GM23248 (cell line): ENCODE measurements at regions not wholly inside any gene's neighbourhood (a gene's known extent, or its start where the extent isn't known, plus 50 kb on each side); places are given as distances from the start of the nearest gene placed in this dataset.

Experiments
- DNase-seq: peaks from one replicate; pipeline ENCODE4 v3.0.0-alpha.2; 2015
- H2AFZ ChIP-seq: fragments of 200-600 bp; sonication (generic); 2 replicates; pipeline ENCODE4 v1.6.1; 2016; ENCODE audit warnings: antibody characterized with exemption
- H3F3A ChIP-seq: fragments of 200-600 bp; sonication (generic); 2 replicates; pipeline ENCODE4 v1.6.1; 2016; ENCODE audit warnings: mild to moderate bottlenecking, antibody characterized with exemption, mixed run types; ENCODE audit not compliant: insufficient read depth
- H3K27ac ChIP-seq: fragments of 200-600 bp; sonication (generic); 2 replicates; pipeline ENCODE4 v1.5.1; 2016; ENCODE audit warnings: mild to moderate bottlenecking
- H3K27me3 ChIP-seq: fragments of 200-600 bp; sonication (generic); replicated peaks from 2 replicates; pipeline ENCODE4 v1.6.1; 2016; ENCODE audit warnings: mild to moderate bottlenecking; ENCODE audit not compliant: insufficient read depth
- H3K36me3 ChIP-seq: fragments of 200-600 bp; sonication (generic); 2 replicates; pipeline ENCODE4 v1.6.1; 2016; ENCODE audit warnings: low read depth, mild to moderate bottlenecking
- H3K4me1 ChIP-seq: fragments of 200-600 bp; sonication (generic); 2 replicates; pipeline ENCODE4 v1.6.1; 2016; ENCODE audit warnings: mild to moderate bottlenecking; ENCODE audit not compliant: insufficient read depth
- H3K4me2 ChIP-seq: fragments of 200-600 bp; sonication (generic); one replicate; pipeline ENCODE4 v1.6.1; 2016; ENCODE audit warnings: mild to moderate bottlenecking; ENCODE audit not compliant: unreplicated experiment
- H3K4me3 ChIP-seq: fragments of 200-600 bp; sonication (generic); 2 replicates; pipeline ENCODE4 v1.5.1; 2016; ENCODE audit warnings: mild to moderate bottlenecking
- H3K79me2 ChIP-seq: fragments of 200-600 bp; sonication (generic); 2 replicates; pipeline ENCODE4 v1.6.1; 2016; ENCODE audit warnings: mild to moderate bottlenecking; ENCODE audit not compliant: insufficient read depth
- H3K9ac ChIP-seq: fragments of 200-600 bp; sonication (generic); 2 replicates; pipeline ENCODE4 v1.6.1; 2016; ENCODE audit warnings: mild to moderate bottlenecking
- H3K9me2 ChIP-seq: fragments of 200-600 bp; sonication (generic); 2 replicates; pipeline ENCODE4 v1.6.1; 2016; ENCODE audit warnings: mixed run types, mild to moderate bottlenecking, moderate library complexity; ENCODE audit not compliant: insufficient read depth
- H3K9me3 ChIP-seq: fragments of 200-600 bp; sonication (generic); one replicate; pipeline ENCODE4 v1.6.1; 2017; ENCODE audit warnings: low read depth
- H4K20me1 ChIP-seq: fragments of 200-600 bp; sonication (generic); 2 replicates; pipeline ENCODE4 v1.6.0; 2016; ENCODE audit not compliant: insufficient read depth
- EZH2 ChIP-seq: fragments of 200-600 bp; sonication (generic); IDR thresholded peaks from 2 replicates; pipeline ENCODE4 v1.6.1; 2018; ENCODE audit warnings: antibody characterized with exemption, mild to moderate bottlenecking; ENCODE audit not compliant: insufficient read depth, poor library complexity, severe bottlenecking
- EZH2phosphoT487 ChIP-seq: fragments of 200-600 bp; sonication (generic); IDR thresholded peaks from 2 replicates; pipeline ENCODE4 v1.6.1; 2018; ENCODE audit warnings: antibody characterized with exemption, moderate library complexity, mild to moderate bottlenecking, low read depth; ENCODE audit not compliant: insufficient read depth
- WGBS, 2 experiments: methylation state at CpG; one replicate each; pipeline ENCODE4 v1.1.6; 2015 to 2017; ENCODE audit warnings: low lambda C conversion rate in 2 of 2, low coverage in 1 of 2; ENCODE audit errors: missing lambda C conversion rate in 2 of 2; 5-methylcytosine and 5-hydroxymethylcytosine counted together
- in situ Hi-C: fragments of 300-500 bp; cut with MboI; formaldehyde crosslinking; loops from 2 replicates; pipeline ENCODE4 v1.15.0; 2020

- WGBS, 2 experiments, result 96% methylated on average over 8 to 11 of the region's 11 CpGs
- no peak for DNase-seq
- Histone ChIP-seq H3K36me3 (0 out of 2 replicates have a peak, but pooled peaks cover 4% of the 10 kb centered on the region), H3K4me1 (peaks cover 7% of the 10 kb centered on the region), H2AFZ (no peak overlapping the region), H3K79me2 (no peaks in the 10 kb centered on the region), H3K9me3 (no peaks in the 10 kb centered on the region), H3K9me2 (no peaks in the 10 kb centered on the region), H3K27me3 (no peaks in the 10 kb centered on the region), H4K20me1 (no peaks in the 10 kb centered on the region), H3K4me3 (no peak overlapping the region), H3K9ac (no peak overlapping the region), H3F3A (peaks cover 14% of the 10 kb centered on the region), H3K4me2 (no peak overlapping the region), H3K27ac (no peak overlapping the region)
- in situ Hi-C loops, result no loop called here
- TF ChIP-seq EZH2phosphoT487 (no peak), EZH2 (no peak)
Observed at GRCh38 chr20:19937218-19937617, 79.9 kb upstream of the NAA20 start.

DNA sequence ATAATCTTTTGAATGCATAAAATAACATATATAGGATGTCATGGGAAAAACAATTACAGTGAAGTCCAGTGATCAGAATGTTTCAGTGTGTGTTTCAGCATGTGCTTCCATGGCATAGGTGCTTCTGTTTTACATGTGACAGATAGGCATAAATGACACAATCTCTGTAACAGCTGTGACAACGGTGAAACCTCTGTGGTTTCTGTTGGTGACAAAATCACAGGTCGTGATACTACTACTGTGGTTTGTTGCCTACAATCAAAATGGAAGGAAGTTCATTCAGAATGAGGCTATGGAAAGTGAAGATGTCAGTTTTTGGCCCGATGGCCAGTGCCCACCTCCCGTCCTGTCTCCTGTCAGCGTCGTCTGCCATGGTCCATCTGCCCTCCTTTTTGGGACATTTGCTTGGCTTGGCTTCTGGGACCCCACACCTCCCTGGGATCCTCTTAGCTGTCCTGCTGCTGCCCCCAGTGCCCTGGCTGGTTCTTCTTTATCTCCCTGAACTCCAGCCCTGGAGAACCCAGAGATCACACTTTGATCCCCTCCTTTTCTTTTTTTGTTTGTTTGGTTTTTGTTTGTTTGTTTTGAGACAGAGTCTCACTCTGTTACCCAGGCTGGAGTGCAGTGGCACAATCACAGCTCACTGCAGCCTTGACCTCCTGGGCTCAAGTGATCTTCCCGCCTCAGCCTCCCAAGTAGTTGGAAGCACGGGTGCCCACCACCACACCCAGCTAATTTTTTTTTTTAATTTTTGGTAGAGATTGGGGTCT lies 79.3 kb upstream of the NAA20 start:
- H3K4me3 ChIP-seq, result no peak overlapping the region
- 0 out of 2 replicates have a peak, but pooled peaks cover 4% of the 10 kb centered on the region for H3K36me3 ChIP-seq
- no peak overlapping the region for H2AFZ ChIP-seq
- H3K27me3 ChIP-seq, result no peaks in the 10 kb centered on the region
- TF ChIP-seq EZH2phosphoT487 (no peak), EZH2 (no peak)
- no peaks in the 10 kb centered on the region for H3K9me2 ChIP-seq
- H3F3A ChIP-seq, result peaks cover 8% of the 10 kb centered on the region
- no peaks in the 10 kb centered on the region for H4K20me1 ChIP-seq
- H3K9ac ChIP-seq, result no peak overlapping the region
- no peaks in the 10 kb centered on the region for H3K9me3 ChIP-seq
- H3K4me1 ChIP-seq, result peaks cover 1% of the 10 kb centered on the region
- no peak for DNase-seq
- H3K4me2 ChIP-seq, result no peak overlapping the region
- no peaks in the 10 kb centered on the region for H3K79me2 ChIP-seq
- in situ Hi-C loops, result no loop called here
- H3K27ac ChIP-seq, result no peak overlapping the region
- 89% methylated on average over 7 to 8 of the region's 8 CpGs for WGBS, 2 experiments

- Histone ChIP-seq H3K4me1 (no peaks in the 10 kb centered on the region), H3K9me2 (no peaks in the 10 kb centered on the region), H3K27me3 (no peaks in the 10 kb centered on the region), H3K36me3 (0 out of 2 replicates have a peak, but pooled peaks cover 4% of the 10 kb centered on the region), H3K4me2 (no peak overlapping the region), H3F3A (0 out of 2 replicates have a peak, but pooled peaks cover under 1% of the 10 kb centered on the region), H3K4me3 (no peak overlapping the region), H3K9ac (no peak overlapping the region), H2AFZ (no peak overlapping the region), H3K27ac (no peak overlapping the region), H4K20me1 (no peaks in the 10 kb centered on the region), H3K9me3 (no peaks in the 10 kb centered on the region), H3K79me2 (no peaks in the 10 kb centered on the region)
- no peak for TF ChIP-seq EZH2phosphoT487
- TF ChIP-seq EZH2, result no peak
- DNase-seq, result no peak
- WGBS, 2 experiments, result 95 to 96% methylated on average over 4 of the region's 4 CpGs
- in situ Hi-C loops, result no loop called here
Observed at GRCh38 chr20:19938421-19939090, 78.6 kb upstream of the NAA20 start.

DNA sequence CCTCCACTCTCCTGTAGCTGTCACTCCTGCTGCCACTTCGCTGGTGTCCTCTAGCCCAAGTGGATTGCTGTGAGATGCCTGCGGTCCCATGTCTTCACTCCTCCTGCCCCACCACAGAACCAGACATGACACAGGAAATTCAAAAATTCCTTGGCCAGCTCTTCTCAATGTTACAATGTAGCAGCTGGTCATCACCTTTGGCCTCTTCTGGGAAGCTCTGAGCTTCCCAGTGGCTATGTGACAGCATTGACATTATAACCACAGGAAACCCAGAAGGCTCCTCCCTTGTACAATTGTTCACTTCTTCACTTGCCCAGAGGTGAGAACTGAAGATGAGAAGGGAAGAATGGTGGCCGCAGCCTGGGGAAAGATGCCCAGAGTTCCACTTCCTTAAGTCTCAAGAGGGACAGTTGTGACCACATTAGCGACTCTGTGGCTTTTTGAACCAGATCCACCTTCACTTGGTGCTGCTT lies 76.1 kb upstream of the NAA20 start:
- Histone ChIP-seq H3K4me3 (no peak overlapping the region), H4K20me1 (no peaks in the 10 kb centered on the region), H3K9me3 (no peaks in the 10 kb centered on the region), H3K27ac (no peak overlapping the region), H3K9me2 (no peaks in the 10 kb centered on the region), H2AFZ (no peak overlapping the region), H3K27me3 (no peaks in the 10 kb centered on the region), H3K79me2 (no peaks in the 10 kb centered on the region), H3K4me1 (0 out of 2 replicates have a peak, but pooled peaks cover 9% of the 10 kb centered on the region), H3K4me2 (no peak overlapping the region), H3F3A (no peaks in the 10 kb centered on the region), H3K9ac (no peak overlapping the region), H3K36me3 (0 out of 2 replicates have a peak, but pooled peaks cover 4% of the 10 kb centered on the region)
- TF ChIP-seq EZH2phosphoT487 (no peak), EZH2 (no peak)
- DNase-seq, result no peak
- in situ Hi-C loops, result no loop called here
- 95 to 100% methylated on average over 4 of the region's 4 CpGs for WGBS, 2 experiments
